Loucy (cell line): ENCODE measurements at regions not wholly inside any gene's neighbourhood (a gene's known extent, or its start where the extent isn't known, plus 50 kb on each side); places are given as distances from the start of the nearest gene placed in this dataset.

ENCODE experiments used
- H2AFZ ChIP-seq: fragments of 200-600 bp; sonication (generic); 2 replicates; pipeline ENCODE4 v1.6.0; 2016; ENCODE audit warnings: antibody characterized with exemption, mild to moderate bottlenecking, low read length, moderate library complexity
- H3F3A ChIP-seq: fragments of 200-600 bp; 2 replicates; pipeline ENCODE4 v1.6.0; 2016; ENCODE audit warnings: antibody characterized with exemption, low read depth, mild to moderate bottlenecking
- H3K27me3 ChIP-seq: fragments of 200-600 bp; sonication (generic); 2 replicates; pipeline ENCODE4 v1.6.1; 2014; ENCODE audit warnings: low read length, mild to moderate bottlenecking; ENCODE audit not compliant: insufficient read depth, poor library complexity, severe bottlenecking
- H3K36me3 ChIP-seq: fragments of 200-600 bp; sonication (generic); 2 replicates; pipeline ENCODE4 v1.6.1; 2016; ENCODE audit warnings: low read length; ENCODE audit not compliant: insufficient read depth
- H3K4me1 ChIP-seq: fragments of 200-600 bp; sonication (generic); 2 replicates; pipeline ENCODE4 v1.5.1; 2014; ENCODE audit warnings: low read length, mild to moderate bottlenecking; ENCODE audit not compliant: insufficient read depth, poor library complexity, severe bottlenecking
- H3K4me2 ChIP-seq: fragments of 200-600 bp; sonication (generic); 2 replicates; pipeline ENCODE4 v1.6.0; 2014; ENCODE audit warnings: antibody characterized with exemption, low read length, low read depth, mild to moderate bottlenecking; ENCODE audit not compliant: poor library complexity, severe bottlenecking
- H3K4me3 ChIP-seq: fragments of 200-600 bp; sonication (generic); 2 replicates; pipeline ENCODE4 v1.5.1; 2014; ENCODE audit warnings: low read length, mild to moderate bottlenecking, mixed read lengths; ENCODE audit not compliant: poor library complexity, severe bottlenecking
- H3K79me2 ChIP-seq: fragments of 200-600 bp; sonication (generic); 2 replicates; pipeline ENCODE4 v1.6.1; 2014; ENCODE audit warnings: low read length; ENCODE audit not compliant: insufficient read depth
- H3K9ac ChIP-seq: fragments of 200-600 bp; sonication (generic); 2 replicates; pipeline ENCODE4 v1.6.0; 2014; ENCODE audit warnings: mild to moderate bottlenecking, low read depth, low read length, moderate library complexity; ENCODE audit not compliant: poor library complexity, severe bottlenecking
- H3K9me2 ChIP-seq: fragments of 200-600 bp; sonication (generic); replicated peaks from 2 replicates; pipeline ENCODE4 v1.6.1; 2016; ENCODE audit warnings: low read depth, low read length, mixed read lengths
- H3K9me3 ChIP-seq: fragments of 200-600 bp; sonication (generic); 2 replicates; pipeline ENCODE4 v1.6.1; 2014; ENCODE audit warnings: mild to moderate bottlenecking, antibody characterized with exemption, low read length, low read depth; ENCODE audit not compliant: insufficient read depth
- H4K20me1 ChIP-seq: fragments of 200-600 bp; sonication (generic); 2 replicates; pipeline ENCODE4 v1.6.0; 2014; ENCODE audit warnings: antibody characterized with exemption, low read length, mild to moderate bottlenecking; ENCODE audit not compliant: insufficient read depth, poor library complexity, severe bottlenecking
- CTCF ChIP-seq: fragments of 200-600 bp; sonication (generic); conservative IDR thresholded peaks from 2 replicates; pipeline ENCODE4 v1.5.1; 2014; ENCODE audit warnings: mild to moderate bottlenecking, antibody characterized with exemption, low read length
- EZH2phosphoT487 ChIP-seq: fragments of 200-600 bp; IDR thresholded peaks from 2 replicates; pipeline ENCODE4 v1.6.1; 2018; ENCODE audit warnings: antibody characterized with exemption, mild to moderate bottlenecking, moderate library complexity, borderline replicate concordance

- TF ChIP-seq EZH2phosphoT487 (no peak), CTCF (no peak)
- H4K20me1 ChIP-seq, result no peaks in the 10 kb centered on the region
- H3K9ac ChIP-seq, result no peak overlapping the region
- no peaks in the 10 kb centered on the region for H3K4me1 ChIP-seq
- H3K4me3 ChIP-seq, result no peak overlapping the region
- no peaks in the 10 kb centered on the region for H3K36me3 ChIP-seq
- H3K79me2 ChIP-seq, result no peaks in the 10 kb centered on the region
- no peak overlapping the region for H2AFZ ChIP-seq
- H3K9me3 ChIP-seq, result no peaks in the 10 kb centered on the region
- no peak overlapping the region for H3K4me2 ChIP-seq
- H3K9me2 ChIP-seq, result no peaks in the 10 kb centered on the region
- H3K27me3 ChIP-seq, result no peaks in the 10 kb centered on the region
- no peaks in the 10 kb centered on the region for H3F3A ChIP-seq
Measured at GRCh38 chr15:96472681-96473080, 142.2 kb downstream of the NR2F2 start.

- no peak overlapping the region for H2AFZ ChIP-seq
- no peaks in the 10 kb centered on the region for H3K9me3 ChIP-seq
- H3F3A ChIP-seq, result no peaks in the 10 kb centered on the region
- no peak for TF ChIP-seq CTCF
- TF ChIP-seq EZH2phosphoT487, result no peak
- H3K36me3 ChIP-seq, result no peaks in the 10 kb centered on the region
- no peaks in the 10 kb centered on the region for H4K20me1 ChIP-seq
- no peak overlapping the region for H3K4me3 ChIP-seq
- H3K4me1 ChIP-seq, result no peaks in the 10 kb centered on the region
- no peaks in the 10 kb centered on the region for H3K9me2 ChIP-seq
- no peak overlapping the region for H3K9ac ChIP-seq
- no peaks in the 10 kb centered on the region for H3K79me2 ChIP-seq
- H3K4me2 ChIP-seq, result no peak overlapping the region
- no peaks in the 10 kb centered on the region for H3K27me3 ChIP-seq
Measured at GRCh38 chr15:96473556-96473955, 143.1 kb downstream of the NR2F2 start.

GRCh38 chr15:96474231-96474664 is 143.7 kb downstream of the NR2F2 start:
- no peaks in the 10 kb centered on the region for H3F3A ChIP-seq
- H3K9ac ChIP-seq, result no peak overlapping the region
- H3K27me3 ChIP-seq, result no peaks in the 10 kb centered on the region
- H3K4me2 ChIP-seq, result no peak overlapping the region
- H3K79me2 ChIP-seq, result no peaks in the 10 kb centered on the region
- H3K9me2 ChIP-seq, result no peaks in the 10 kb centered on the region
- no peaks in the 10 kb centered on the region for H4K20me1 ChIP-seq
- TF ChIP-seq EZH2phosphoT487 (no peak), CTCF (no peak)
- H3K9me3 ChIP-seq, result no peaks in the 10 kb centered on the region
- H2AFZ ChIP-seq, result no peak overlapping the region
- H3K4me3 ChIP-seq, result no peak overlapping the region
- no peaks in the 10 kb centered on the region for H3K4me1 ChIP-seq
- H3K36me3 ChIP-seq, result no peaks in the 10 kb centered on the region
